GM23338 (cell line): ENCODE measurements at regions not wholly inside any gene's neighbourhood (a gene's known extent, or its start where the extent isn't known, plus 50 kb on each side); places are given as distances from the start of the nearest gene placed in this dataset.

Source experiments
- ATAC-seq: fragments of 200-7000 bp; cut with Tn5 transposase; 3 replicates; pipeline ENCODE4 v1.9.1; 2020
- DNase-seq: peaks from one replicate; pipeline ENCODE4 v3.0.0-alpha.2; 2015; ENCODE audit warnings: low spot score
- H2AFZ ChIP-seq: fragments of 200-600 bp; sonication (generic); 2 replicates; pipeline ENCODE4 v1.8.0; 2016; ENCODE audit warnings: antibody characterized with exemption, mild to moderate bottlenecking, moderate library complexity
- H3F3A ChIP-seq: fragments of 200-600 bp; sonication (generic); replicated peaks from 2 replicates; pipeline ENCODE4 v1.8.0; 2017; ENCODE audit warnings: antibody characterized with exemption, mixed run types, low read depth
- H3K27ac ChIP-seq: fragments of 200-600 bp; sonication (generic); 2 replicates; pipeline ENCODE4 v1.6.1; 2016; ENCODE audit warnings: low read depth
- H3K27me3 ChIP-seq: fragments of 200-600 bp; sonication (generic); 2 replicates; pipeline ENCODE4 v1.8.0; 2016; ENCODE audit warnings: mild to moderate bottlenecking, mixed run types, moderate library complexity; ENCODE audit not compliant: insufficient read depth
- H3K36me3 ChIP-seq: fragments of 200-600 bp; sonication (generic); 2 replicates; pipeline ENCODE4 v1.8.0; 2016; ENCODE audit warnings: mild to moderate bottlenecking; ENCODE audit not compliant: insufficient read depth
- H3K4me1 ChIP-seq: fragments of 200-600 bp; sonication (generic); 2 replicates; pipeline ENCODE4 v1.8.0; 2016; ENCODE audit warnings: mild to moderate bottlenecking, moderate library complexity; ENCODE audit not compliant: insufficient read depth
- H3K4me2 ChIP-seq: fragments of 200-600 bp; sonication (generic); 2 replicates; pipeline ENCODE4 v1.7.1; 2017; ENCODE audit warnings: mixed run types
- H3K4me3 ChIP-seq: fragments of 200-600 bp; sonication (generic); 2 replicates; pipeline ENCODE4 v1.6.1; 2016; ENCODE audit warnings: mixed run types
- H3K79me2 ChIP-seq: fragments of 200-600 bp; sonication (generic); replicated peaks from 2 replicates; pipeline ENCODE4 v1.8.0; 2017; ENCODE audit warnings: mild to moderate bottlenecking; ENCODE audit not compliant: insufficient read depth
- H3K9me2 ChIP-seq: fragments of 200-600 bp; sonication (generic); 2 replicates; pipeline ENCODE4 v1.8.0; 2017; ENCODE audit not compliant: insufficient read depth
- H4K20me1 ChIP-seq: fragments of 200-600 bp; sonication (generic); replicated peaks from 2 replicates; pipeline ENCODE4 v1.8.0; 2017; ENCODE audit warnings: mild to moderate bottlenecking; ENCODE audit not compliant: insufficient read depth
- H3K27ac Mint-ChIP-seq: 2 replicates; pipeline ENCODE4 v1.8.0; 2020; ENCODE audit warnings: inconsistent platforms, mild to moderate bottlenecking, moderate library complexity, mixed read lengths
- H3K27me3 Mint-ChIP-seq: 3 replicates; pipeline ENCODE4 v1.8.0; 2022; ENCODE audit warnings: low read depth, mild to moderate bottlenecking, moderate library complexity, mixed read lengths, inconsistent platforms; ENCODE audit not compliant: insufficient read depth, poor library complexity
- H3K36me3 Mint-ChIP-seq: 3 replicates; pipeline ENCODE4 v1.8.0; 2021; ENCODE audit warnings: low read depth, mild to moderate bottlenecking, inconsistent platforms, moderate library complexity, mixed read lengths
- H3K4me1 Mint-ChIP-seq: 3 replicates; pipeline ENCODE4 v1.8.0; 2020; ENCODE audit warnings: mild to moderate bottlenecking, inconsistent platforms, mixed read lengths
- H3K4me3 Mint-ChIP-seq: 3 replicates; pipeline ENCODE4 v1.8.0; 2021; ENCODE audit warnings: moderate library complexity, mild to moderate bottlenecking, inconsistent platforms, mixed read lengths
- H3K9me3 Mint-ChIP-seq: 3 replicates; pipeline ENCODE4 v1.8.0; 2020; ENCODE audit warnings: moderate library complexity, mild to moderate bottlenecking, inconsistent platforms, mixed read lengths
- CTCF ChIP-seq, 2 experiments: fragments of 200-600 bp in 1 of 2; sonication (generic) in 1 of 2; conservative IDR thresholded peaks; 2 replicates each; pipeline versions ENCODE4 v1.5.1 to v1.6.1; 2016 to 2017; ENCODE audit warnings: antibody characterized with exemption in 2 of 2, low read depth in 2 of 2, mild to moderate bottlenecking in 2 of 2, moderate library complexity in 1 of 2
- EZH2 ChIP-seq: fragments of 200-600 bp; sonication (generic); IDR thresholded peaks from one replicate; pipeline ENCODE4 v1.8.0; 2017; ENCODE audit warnings: antibody characterized with exemption, mild to moderate bottlenecking, low read depth; ENCODE audit not compliant: unreplicated experiment
- JUNB ChIP-seq: IDR thresholded peaks from one replicate; pipeline ENCODE4 v1.6.1; 2016; ENCODE audit warnings: antibody characterized with exemption; ENCODE audit not compliant: unreplicated experiment
- POLR2AphosphoS5 ChIP-seq: IDR thresholded peaks from 2 replicates; pipeline ENCODE4 v1.6.1; 2016; ENCODE audit warnings: antibody characterized with exemption, low read depth
- STAT1 ChIP-seq: IDR thresholded peaks from one replicate; pipeline ENCODE4 v1.6.1; 2016; ENCODE audit warnings: antibody characterized with exemption; ENCODE audit not compliant: unreplicated experiment
- TF ChIP-seq, protein P1 (sequence below): fragments of 250-450 bp; sonication (Bioruptor Pico); IDR thresholded peaks from 2 replicates; pipeline ENCODE4 v1.5.0; 2020; ENCODE audit warnings: mild to moderate bottlenecking, moderate library complexity

DNA sequence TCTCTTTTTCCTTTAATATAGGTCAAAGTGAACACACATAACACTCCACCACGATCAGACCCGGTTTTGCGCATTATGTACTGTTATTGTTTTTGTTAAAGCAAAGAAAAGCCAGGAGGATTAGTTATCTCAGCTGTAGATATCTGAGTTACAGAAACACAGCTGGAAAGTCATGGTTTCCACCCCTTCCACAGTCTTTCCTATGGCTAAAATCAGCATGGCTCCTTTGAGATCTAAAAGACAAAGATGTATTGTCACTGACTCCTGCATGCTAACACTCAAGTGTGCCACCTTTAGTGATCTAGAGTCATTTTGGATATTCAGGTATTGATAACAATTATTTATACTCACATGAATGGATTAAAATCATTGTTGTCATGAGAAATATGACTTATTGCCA lies 260.0 kb downstream of the FIGN start:
- Histone ChIP-seq H3K27me3 (no peaks in the 10 kb centered on the region), H3F3A (no peaks in the 10 kb centered on the region), H4K20me1 (no peaks in the 10 kb centered on the region), H3K27ac (no peak overlapping the region), H3K4me2 (no peak overlapping the region), H3K79me2 (no peaks in the 10 kb centered on the region), H3K36me3 (no peaks in the 10 kb centered on the region), H3K9me2 (no peaks in the 10 kb centered on the region), H3K4me3 (no peak overlapping the region), H3K4me1 (no peaks in the 10 kb centered on the region; the same call in 1 of the 2 replicates), H2AFZ (0 out of 2 replicates have a peak overlapping the region, but pooled peaks have one; percentile 74)
- TF ChIP-seq, protein P1, sequence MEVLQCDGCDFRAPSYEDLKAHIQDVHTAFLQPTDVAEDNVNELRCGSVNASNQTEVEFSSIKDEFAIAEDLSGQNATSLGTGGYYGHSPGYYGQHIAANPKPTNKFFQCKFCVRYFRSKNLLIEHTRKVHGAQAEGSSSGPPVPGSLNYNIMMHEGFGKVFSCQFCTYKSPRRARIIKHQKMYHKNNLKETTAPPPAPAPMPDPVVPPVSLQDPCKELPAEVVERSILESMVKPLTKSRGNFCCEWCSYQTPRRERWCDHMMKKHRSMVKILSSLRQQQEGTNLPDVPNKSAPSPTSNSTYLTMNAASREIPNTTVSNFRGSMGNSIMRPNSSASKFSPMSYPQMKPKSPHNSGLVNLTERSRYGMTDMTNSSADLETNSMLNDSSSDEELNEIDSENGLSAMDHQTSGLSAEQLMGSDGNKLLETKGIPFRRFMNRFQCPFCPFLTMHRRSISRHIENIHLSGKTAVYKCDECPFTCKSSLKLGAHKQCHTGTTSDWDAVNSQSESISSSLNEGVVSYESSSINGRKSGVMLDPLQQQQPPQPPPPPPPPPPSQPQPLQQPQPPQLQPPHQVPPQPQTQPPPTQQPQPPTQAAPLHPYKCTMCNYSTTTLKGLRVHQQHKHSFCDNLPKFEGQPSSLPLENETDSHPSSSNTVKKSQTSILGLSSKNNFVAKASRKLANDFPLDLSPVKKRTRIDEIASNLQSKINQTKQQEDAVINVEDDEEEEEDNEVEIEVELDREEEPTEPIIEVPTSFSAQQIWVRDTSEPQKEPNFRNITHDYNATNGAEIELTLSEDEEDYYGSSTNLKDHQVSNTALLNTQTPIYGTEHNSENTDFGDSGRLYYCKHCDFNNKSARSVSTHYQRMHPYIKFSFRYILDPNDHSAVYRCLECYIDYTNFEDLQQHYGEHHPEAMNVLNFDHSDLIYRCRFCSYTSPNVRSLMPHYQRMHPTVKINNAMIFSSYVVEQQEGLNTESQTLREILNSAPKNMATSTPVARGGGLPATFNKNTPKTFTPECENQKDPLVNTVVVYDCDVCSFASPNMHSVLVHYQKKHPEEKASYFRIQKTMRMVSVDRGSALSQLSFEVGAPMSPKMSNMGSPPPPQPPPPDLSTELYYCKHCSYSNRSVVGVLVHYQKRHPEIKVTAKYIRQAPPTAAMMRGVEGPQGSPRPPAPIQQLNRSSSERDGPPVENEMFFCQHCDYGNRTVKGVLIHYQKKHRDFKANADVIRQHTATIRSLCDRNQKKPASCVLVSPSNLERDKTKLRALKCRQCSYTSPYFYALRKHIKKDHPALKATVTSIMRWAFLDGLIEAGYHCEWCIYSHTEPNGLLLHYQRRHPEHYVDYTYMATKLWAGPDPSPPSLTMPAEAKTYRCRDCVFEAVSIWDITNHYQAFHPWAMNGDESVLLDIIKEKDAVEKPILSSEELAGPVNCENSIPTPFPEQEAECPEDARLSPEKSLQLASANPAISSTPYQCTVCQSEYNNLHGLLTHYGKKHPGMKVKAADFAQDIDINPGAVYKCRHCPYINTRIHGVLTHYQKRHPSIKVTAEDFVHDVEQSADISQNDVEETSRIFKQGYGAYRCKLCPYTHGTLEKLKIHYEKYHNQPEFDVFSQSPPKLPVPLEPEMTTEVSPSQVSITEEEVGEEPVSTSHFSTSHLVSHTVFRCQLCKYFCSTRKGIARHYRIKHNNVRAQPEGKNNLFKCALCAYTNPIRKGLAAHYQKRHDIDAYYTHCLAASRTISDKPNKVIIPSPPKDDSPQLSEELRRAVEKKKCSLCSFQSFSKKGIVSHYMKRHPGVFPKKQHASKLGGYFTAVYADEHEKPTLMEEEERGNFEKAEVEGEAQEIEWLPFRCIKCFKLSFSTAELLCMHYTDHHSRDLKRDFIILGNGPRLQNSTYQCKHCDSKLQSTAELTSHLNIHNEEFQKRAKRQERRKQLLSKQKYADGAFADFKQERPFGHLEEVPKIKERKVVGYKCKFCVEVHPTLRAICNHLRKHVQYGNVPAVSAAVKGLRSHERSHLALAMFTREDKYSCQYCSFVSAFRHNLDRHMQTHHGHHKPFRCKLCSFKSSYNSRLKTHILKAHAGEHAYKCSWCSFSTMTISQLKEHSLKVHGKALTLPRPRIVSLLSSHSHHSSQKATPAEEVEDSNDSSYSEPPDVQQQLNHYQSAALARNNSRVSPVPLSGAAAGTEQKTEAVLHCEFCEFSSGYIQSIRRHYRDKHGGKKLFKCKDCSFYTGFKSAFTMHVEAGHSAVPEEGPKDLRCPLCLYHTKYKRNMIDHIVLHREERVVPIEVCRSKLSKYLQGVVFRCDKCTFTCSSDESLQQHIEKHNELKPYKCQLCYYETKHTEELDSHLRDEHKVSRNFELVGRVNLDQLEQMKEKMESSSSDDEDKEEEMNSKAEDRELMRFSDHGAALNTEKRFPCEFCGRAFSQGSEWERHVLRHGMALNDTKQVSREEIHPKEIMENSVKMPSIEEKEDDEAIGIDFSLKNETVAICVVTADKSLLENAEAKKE (CRISPR knock-in tag) = 0 out of 2 replicates have a peak, but pooled peaks have one; percentile 26
- TF ChIP-seq JUNB (no peak), CTCF (conservative IDR thresholded peaks at IDR 0.05; ENCODE audit: low read depth in 2 of 2) (no peak), POLR2AphosphoS5 (no peak)
- ATAC-seq (peak; percentile 69), DNase-seq (no peak)
- Mint-ChIP-seq H3K9me3 (no peaks in the 10 kb centered on the region), H3K4me1 (peaks cover 12% of the 10 kb centered on the region; the same call in 2 of the 3 replicates), H3K27ac (no peak overlapping the region), H3K36me3 (no peaks in the 10 kb centered on the region), H3K27me3 (peaks cover 2% of the 10 kb centered on the region), H3K4me3 (no peak overlapping the region)

GRCh38 chr2:163474889-163475288 lies 260.9 kb downstream of the FIGN start:
- H3K4me2 ChIP-seq = no peak overlapping the region
- no peak overlapping the region for H3K27ac ChIP-seq
- Mint-ChIP-seq H3K4me3 (no peak overlapping the region), H3K9me3 (no peaks in the 10 kb centered on the region), H3K4me1 (peaks cover 12% of the 10 kb centered on the region; the same call in 2 of the 3 replicates), H3K36me3 (no peaks in the 10 kb centered on the region), H3K27me3 (peaks cover 2% of the 10 kb centered on the region), H3K27ac (no peak overlapping the region)
- H3K4me3 ChIP-seq = no peak overlapping the region
- no peaks in the 10 kb centered on the region for H3K9me2 ChIP-seq
- no peaks in the 10 kb centered on the region for H4K20me1 ChIP-seq
- H3K36me3 ChIP-seq = no peaks in the 10 kb centered on the region
- ATAC-seq (no peak), DNase-seq (no peak)
- H3F3A ChIP-seq = no peaks in the 10 kb centered on the region
- no peaks in the 10 kb centered on the region for H3K79me2 ChIP-seq
- H3K4me1 ChIP-seq = no peaks in the 10 kb centered on the region; the same call in 1 of the 2 replicates
- H3K27me3 ChIP-seq = no peaks in the 10 kb centered on the region
- H2AFZ ChIP-seq = peak overlapping the region; percentile 74; the same call in 1 of the 2 replicates
- TF ChIP-seq EZH2 = no peak
- no peak for TF ChIP-seq STAT1
- no peak for TF ChIP-seq POLR2AphosphoS5
